Stimulated activated CD8-positive, alpha-beta memory T cell treated with anti-CD3 and anti-CD28 coated beads, Interleukin-7, amount 100 ng/mL, for 24 hours (primary cell): ENCODE measurements at regions not wholly inside any gene's neighbourhood (a gene's known extent, or its start where the extent isn't known, plus 50 kb on each side); places are given as distances from the start of the nearest gene placed in this dataset.

Source experiments
- DNase-seq: peaks from one replicate; pipeline ENCODE4 v3.0.0-alpha.2; 2020; ENCODE audit warnings: low read depth

DNA sequence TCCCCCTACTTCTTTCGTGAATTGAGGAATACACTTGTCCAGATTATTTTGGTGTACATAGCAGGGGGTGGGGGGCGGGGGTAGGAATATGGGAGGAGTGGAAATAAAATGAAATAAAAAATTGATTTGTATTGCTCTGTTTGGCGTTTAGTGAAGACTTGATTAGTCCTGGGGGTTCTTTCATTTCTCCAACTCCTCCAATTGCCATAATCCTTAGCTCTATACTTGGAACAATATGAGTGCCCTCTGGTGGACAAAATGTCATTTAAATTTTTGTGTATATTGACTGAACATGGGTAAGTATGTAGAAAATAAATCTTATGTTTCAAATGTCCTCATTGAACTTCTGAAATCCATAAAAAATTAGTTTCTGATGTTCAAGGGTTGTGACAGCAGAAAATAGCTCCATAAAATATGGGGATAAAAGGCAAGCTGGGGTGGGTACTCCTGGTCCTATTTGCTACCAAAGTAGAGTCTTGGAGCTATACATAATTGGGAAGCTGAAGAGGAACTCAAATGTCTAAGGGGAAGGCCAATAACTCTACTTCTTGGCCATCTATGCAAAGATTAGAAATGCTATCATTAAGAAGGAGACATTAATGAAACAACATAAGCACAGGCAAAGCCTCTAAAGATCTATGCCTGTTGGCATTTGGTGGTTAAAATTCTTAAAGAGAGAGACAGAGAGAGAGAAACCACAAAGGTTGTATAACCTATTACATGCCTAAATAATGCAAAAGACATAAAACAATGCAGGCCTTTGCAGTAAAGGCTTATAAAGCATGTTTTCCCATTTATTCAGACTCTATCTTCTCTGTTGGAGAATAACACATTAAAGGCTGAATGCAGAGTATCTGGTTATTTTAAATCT lies 421.6 kb downstream of the METTL15 start:
- no peak for DNase-seq

DNA sequence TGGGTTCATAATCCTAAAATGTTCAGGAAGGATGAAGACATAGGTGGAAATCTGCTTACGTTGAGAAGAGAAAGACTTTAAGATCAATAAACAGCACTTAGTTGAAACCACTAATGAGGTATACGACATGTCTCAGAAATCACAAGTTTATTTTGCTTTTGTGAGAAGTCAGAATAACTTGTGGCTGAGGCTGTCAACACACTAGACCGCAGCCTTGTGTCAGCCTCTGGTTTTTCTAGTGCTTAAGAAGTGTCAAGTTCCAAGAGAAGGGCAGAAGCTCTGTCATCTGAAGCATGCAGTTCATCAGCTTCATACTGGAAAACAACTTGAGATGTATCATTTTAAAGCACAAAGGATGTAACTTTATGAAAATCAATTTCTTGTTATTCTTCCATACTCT lies 420.9 kb downstream of the METTL15 start:
- DNase-seq = no peak

DNA sequence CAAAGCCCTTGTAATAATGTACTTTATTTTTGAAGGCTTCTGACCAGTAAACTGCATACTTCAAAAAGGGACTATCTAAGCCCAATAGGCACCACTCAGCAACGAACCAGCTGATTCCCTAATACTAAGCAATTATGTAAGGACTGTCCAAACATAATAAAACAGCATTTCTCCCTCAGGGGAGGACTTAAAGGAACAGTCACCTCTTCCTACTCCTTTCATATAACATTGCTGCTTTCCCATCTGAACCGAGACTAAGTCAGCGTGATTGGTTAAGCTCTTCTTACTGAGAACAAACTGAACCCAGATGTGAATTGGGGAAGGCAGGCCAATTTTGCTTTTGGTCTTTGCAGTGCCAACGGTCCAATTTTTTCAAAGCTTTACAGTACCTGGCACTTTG lies 420.0 kb downstream of the METTL15 start:
- no peak for DNase-seq

DNA sequence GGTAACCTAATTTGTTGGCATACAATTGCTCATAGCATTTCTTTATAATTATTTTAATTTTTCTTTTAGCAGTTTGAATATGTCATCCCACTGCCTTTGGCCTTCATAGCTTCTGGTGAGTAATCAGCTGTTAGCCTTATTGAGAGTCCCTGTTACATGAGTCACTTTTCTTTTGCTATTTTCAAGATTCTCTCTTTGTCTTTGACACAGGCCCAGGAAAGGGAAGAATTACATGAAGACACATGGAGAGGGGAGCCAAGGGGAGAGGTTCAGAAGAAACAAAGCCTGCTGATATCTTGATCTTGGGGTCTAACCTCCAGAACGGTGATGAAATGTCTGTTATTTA lies 418.2 kb downstream of the METTL15 start:
- no peak for DNase-seq

DNA sequence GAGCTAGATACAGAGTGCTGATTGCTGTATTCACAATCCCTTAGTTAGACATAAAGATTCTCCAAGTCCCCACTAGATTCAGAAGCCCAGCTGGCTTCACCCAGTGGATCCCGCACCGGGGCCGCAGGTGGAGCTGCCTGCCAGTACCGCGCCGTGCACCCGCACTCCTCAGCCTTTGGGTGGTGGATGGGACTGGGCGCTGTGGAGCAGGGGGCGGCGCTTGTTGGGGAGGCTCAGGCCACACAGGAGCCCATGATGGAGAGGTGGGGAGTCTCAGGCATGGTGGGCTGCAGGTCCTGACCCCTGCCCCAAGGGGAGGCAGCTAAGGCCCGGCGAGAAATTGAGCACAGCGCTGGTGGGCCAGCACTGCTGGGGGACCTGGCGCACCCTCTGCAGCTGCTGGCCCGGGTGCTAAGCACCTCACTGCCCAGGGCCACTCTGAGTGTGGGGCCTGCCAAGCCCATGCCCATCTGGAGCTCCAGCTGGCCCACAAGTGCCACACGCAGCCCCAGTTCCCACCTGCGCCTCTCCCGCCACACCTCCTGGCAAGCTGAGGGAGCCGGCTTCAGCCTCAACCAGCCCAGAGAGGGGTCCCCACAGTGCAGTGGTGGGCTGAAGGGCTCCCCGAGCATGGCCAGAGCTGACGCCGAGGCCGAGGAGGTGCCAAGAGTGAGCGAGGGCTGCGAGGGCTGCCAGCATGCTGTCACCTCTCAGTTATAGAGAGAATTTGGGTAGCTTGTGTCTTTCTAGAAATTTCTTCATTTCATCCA lies 417.6 kb downstream of the METTL15 start:
- DNase-seq = no peak

DNA sequence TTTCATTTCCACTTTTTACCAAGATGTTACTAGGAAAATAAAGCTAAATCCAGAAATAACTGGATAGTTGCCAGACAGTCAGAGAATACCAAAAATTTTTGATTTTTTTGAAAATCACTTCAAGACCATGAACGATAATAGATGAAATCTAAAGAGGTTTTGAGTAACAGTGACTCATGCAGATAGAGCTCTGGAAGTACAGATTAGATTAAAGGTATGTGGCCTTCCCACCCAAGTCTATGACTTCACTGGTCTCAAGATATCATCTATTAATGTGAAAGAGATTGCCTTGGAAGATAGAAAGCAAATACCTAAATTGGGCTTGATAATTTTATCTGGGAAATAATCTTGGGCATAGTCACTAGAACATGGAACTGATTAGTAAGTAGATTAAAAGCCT lies 415.9 kb downstream of the METTL15 start:
- no peak for DNase-seq

DNA sequence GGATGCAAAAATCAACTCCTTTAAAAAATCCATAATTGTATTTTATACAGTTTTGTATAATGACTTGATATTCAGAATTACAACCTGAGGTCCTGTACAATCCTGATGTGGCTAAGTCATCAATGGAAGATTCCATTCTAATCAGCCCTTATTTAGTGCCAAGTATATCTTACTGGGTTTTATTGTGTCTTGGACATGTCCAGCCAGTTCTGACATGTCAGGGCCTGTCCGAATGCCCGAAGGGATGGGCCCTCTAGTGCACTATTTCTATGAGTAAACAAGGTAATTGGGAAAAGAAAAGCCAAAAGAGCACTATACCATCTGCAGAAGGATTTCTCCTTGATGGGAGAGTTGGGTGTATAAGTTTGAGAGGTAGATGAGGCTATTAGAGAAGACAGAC lies 412.9 kb downstream of the METTL15 start:
- no peak for DNase-seq

DNA sequence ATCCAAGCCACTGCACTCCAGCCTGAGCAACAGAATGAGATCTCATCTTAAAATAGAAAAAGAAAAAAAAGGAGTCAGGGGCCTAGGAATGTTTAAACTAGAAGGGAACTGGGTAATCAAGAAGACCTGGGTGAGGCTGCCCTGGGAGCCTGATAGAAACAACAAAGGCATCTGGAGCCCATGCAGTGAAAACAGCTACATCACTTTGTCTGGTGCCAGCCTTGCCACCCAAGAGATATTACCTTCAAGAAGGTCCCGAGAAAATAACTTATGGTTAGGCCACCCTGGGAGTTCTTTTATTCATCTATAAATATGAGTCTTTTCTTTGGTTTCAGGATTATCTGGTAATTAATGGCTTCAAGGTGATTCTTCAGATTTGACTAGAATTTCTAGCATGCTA lies 412.1 kb downstream of the METTL15 start:
- no peak for DNase-seq

DNA sequence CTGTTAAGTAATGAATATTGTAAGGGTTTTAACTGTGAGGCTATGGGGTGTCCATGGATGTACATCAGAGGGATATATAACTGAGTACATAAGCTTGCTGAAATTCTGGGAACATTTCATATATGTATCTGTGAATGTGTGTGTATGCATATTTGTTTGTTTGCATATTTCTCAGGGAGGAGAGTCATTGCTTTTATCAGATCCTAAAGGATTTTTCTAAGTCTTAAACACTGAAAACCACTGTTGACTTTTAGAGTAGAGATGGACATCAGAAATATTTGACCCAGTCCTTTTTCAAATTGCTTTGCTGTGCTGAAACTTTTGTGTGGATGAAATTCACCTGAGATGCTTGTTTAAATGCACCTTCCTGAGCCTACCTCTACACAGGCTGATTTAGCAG lies 410.6 kb downstream of the METTL15 start:
- no peak for DNase-seq

DNA sequence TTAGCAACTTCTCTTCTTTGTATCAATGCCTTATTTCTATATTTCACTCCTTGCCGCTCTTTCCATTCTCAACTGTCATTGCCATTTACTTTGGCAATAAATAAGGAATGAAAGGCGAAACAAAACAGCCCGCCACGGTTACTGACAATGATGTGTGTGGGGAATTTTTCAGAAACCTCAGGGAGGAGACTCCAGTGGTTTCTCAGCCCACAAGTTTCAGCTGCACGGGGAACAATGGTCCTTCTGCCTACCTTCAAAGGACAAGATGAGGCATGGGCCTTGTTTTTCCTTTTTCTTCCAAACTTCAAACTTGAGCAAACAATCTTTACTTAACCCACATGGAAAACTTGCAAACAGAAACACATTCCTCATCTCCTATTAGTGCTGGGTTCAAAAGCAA lies 409.4 kb downstream of the METTL15 start:
- DNase-seq = no peak

DNA sequence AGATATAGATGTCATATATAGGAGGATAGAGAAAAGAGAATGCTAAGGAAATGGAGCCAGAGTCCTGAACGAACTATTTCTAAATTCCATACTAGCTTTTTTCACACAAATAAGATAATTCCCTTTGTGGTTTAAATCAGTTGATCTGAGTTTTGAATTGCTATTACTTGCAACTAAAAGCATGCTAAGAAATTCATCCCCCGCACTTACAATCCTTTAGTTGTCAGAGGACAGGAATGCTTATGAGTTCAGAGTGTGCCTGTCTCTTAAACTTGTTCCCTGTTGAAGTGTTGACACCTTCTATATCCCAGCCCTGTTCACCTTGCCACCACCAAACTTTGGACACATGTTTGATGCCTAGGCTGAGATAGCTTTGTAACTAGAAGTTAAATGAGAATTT lies 406.2 kb downstream of the METTL15 start:
- no peak for DNase-seq

DNA sequence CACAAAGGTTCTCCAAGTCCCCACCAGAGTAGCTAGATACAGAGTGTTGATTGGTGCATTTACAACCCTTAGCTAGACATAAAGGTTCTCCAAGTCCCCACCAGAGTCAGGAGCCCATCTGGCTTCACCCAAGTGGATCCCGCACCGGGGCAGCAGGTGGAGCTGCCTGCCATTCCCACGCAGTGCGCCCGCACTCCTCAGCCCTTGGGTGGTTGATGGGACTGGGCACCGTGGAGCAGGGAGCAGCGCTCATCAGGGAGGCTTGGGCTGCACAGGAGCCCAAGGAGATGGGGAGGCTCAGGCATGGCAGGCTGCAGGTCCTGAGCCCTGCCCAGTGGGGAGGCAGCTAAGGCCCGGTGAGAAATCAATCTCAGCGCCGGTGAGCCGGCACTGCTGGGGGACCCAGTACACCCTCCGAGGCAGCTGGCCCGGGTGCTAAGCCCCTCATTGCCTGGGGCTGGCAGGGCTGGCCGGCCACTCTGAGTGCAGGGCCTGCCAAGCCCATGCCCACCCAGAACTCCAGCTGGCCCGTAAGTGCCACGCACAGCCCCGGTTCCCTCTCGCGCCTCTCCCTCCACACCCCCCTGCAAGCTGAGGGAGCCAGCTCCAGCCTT lies 404.1 kb downstream of the METTL15 start:
- no peak for DNase-seq

DNA sequence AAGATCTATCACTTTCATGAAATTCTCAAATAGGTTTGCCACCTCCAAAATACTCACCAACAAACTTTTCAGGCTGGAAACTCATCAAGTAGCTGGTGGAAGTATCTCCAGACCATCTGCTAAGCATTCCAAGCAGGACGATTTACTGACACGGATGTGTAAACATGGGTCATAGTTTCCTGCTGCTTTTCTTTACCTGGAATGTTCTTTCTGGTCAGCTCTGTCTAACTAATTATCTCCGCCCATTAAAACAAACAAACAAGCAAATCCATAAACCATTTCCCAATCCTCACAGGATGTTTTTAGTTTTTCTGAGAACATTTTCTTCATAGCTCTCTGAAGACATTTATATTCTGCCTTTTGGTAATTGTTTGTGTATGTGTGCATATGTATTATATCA lies 397.0 kb downstream of the METTL15 start:
- no peak for DNase-seq

DNA sequence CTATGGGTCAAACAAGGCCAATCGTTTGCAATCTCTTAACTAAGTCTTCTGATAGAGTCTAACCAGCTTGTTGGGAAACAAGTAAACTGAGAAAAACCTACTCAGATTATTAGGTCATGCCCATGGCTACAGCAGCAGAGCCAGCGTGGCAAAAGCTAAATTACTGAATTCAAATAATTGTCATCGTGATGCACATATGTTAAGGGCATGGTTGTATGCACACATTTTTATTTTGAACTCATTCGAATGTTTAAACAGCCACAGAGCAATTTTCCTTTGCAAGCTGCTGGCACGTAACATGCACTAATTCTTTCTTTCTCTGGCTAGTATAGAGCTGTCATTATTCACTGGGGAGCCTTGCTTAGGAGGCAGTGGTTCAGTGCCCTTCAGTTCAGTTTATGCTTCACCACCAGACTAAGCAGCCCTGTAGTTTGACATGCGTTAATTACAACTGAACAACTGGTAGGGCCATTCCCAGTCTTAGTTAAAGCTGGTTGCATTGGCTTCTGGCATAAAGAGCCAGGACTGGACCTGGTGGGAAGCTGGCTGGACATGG lies 396.4 kb downstream of the METTL15 start:
- no peak for DNase-seq

DNA sequence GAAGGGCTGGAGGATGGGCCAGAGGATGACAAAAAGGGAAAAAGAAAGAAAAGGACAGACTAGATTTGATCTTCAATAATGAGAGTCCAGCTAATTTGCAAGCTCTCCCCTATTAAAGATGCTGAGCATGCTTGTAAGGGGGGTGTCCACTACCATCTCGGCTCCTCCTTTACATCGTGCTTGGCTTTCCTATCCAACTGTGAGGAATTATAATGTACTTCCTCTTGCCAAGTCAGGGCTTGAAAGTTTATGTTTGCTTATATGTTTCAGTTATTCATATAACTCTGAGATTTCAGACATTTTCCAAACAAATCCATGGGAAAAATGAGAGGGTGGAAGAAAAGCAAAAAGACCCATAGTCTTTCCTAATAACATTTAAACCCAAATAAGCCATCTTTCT lies 387.1 kb downstream of the METTL15 start:
- DNase-seq = no peak

DNA sequence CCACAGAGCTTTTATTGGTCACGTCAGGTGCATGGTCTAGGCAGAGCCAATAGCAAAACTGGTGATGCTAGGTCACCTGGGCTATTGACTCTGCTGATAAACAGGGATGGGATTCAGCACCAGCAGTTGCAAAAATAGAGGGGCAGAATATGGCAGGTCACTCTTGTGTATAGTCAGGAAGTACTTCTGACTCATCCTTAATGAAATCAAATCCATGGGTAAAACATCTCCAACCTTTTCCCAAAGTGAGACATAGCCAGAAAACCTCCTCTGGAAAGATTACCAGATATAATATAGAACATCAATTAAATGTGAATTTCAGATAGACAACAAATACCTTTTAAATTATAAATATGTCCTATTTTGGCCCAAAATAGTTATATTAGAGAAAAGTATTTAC lies 383.2 kb downstream of the METTL15 start:
- DNase-seq = no peak

DNA sequence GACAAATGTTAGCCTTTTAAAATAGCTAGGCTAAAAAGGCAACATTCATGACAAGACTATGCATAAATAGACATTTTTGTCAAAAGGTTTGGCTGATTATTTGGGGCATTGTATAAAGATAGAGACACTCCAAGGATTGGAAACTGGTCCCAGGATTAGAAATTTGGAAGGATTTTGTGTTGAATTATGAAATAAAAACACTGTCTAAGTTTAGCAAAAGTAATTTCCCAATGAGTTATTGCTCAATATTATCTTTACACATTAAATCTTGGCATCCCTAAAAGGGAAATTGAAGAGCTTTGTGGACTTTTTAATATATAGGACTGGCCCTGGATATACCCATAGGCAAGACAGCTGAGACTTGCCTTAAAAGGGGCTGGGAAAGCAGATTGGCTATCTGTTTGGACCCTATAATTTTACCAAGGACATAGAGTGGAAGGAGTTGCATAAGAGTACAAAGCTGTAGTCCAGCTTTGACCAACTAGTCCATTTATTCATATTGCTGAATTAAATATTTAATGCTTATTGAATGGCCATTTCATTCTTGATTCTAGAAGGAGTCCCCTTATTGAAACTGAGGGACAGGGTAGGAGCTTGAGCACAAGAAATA lies 382.7 kb downstream of the METTL15 start:
- DNase-seq = no peak

DNA sequence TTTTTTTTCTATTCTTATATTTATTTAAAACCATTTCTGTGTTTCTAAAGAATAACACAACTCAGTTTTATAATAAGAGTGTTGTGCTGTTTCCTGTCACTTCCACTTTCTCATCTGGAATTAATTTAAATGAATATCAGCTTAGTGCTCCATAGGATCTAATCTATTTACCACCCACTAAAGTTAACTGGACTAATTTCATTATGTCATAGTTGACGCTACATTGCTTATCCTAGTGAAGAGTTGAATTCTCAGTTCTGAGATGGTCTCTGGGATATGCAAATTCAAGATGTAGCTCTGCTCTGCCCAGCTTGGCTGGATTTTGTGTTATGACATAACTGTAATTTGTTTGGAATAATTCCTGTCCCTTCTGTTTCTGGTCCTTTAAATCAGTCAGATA lies 380.1 kb downstream of the METTL15 start:
- no peak for DNase-seq

DNA sequence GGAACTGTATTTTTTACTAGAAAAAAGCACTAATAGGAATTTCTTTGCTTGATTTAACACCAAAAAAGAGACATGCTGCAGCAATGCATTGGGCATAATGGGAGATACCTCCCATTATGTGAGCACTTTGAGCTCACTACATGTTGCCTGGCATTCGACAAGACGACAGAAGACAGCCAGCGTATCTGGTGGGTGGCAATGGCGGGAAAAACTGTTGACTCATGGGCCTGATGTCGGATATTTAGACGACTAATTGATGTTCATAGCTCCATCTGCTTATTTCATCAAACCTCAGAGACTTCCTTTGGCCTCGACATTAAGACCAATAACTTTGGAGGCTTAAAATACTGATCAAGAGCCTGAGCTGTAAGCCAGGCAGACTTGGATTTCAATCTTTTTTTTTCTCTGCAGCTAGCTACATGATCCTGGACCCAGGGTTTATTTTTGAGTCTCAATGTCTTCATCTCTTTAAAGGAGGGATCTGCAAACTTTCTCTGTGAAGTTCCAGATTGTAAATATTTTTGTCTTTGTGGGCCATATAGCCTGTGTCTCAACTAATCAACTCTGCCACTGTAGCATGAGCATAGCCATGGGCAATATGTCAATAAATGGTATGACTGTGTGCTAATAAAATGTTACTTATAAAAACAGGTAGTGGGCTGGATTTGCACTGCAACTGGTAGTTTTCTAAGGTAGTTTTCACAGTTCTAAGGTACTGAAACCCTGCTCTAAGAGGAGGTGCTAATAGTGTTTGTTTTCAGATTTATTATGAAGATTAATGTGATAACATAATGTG lies 375.1 kb downstream of the METTL15 start:
- no peak for DNase-seq

DNA sequence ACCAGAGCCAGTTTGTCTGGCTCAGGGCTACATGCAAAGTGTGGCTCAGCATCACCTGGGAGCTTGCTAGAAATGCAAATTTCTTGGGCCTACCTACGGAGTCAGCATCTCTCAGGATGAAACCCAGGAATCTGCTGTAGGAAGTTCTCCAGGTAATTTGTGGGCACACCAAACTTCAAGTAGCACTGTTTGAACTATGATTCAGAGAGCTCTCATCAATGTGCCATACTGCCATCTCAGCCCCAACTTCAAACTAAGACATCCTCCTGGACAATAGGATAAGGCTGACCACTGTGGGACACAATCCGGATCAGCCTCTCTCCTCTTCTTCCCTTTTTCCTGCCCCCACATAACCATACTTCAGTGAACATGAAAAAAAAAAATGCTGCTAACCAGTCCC lies 374.5 kb downstream of the METTL15 start:
- no peak for DNase-seq

DNA sequence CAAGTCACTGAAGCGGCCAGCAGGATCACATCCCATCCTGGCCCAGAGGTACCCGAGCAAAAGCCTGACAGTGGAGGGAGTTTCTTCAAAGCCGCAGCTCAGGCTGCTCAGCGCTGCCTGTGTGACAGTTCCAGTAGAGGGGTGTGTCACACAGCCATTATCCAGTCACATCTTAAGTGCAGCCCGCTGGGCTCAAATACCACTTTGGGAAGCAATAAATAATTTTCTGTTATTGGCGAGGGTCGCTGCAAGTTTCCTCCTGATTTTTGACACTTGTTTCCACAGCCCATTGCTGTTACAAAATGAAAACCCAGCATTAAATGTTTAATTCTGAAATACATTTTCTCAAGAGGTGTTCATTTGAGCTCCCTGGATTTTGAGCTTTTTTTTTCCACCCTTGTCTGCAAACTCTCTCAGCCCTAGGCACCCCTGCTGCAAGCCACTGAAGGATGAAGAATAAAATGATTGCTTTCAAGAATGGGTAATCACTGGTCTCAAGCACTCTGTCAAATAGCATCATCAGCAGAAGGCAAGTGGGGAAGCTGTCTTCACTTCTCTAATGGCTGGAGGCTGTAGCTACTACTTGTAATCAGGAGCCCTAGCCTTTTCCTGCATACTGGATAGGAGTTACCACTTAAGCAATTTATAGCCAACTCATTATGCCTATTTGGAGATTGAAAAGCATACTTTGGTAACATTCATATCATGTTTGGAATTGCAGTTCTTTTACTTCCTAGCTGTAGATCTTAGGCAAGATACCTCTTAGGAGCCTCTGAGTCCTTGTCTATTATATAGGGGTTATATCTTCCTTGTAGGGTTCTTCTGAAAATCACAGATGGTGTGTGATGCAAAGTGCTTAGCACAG lies 373.7 kb downstream of the METTL15 start:
- DNase-seq = no peak
